Kidney epithelial cell (primary cell): ENCODE measurements at regions not wholly inside any gene's neighbourhood (a gene's known extent, or its start where the extent isn't known, plus 50 kb on each side); places are given as distances from the start of the nearest gene placed in this dataset.

ENCODE experiments used
- DNase-seq: peaks from one replicate; pipeline ENCODE4 v3.0.0-alpha.2; 2010; ENCODE audit warnings: low read depth
- H3K27me3 ChIP-seq: 2 replicates; pipeline ENCODE4 v1.6.0; 2011; ENCODE audit warnings: low read length; ENCODE audit not compliant: control insufficient read depth, insufficient read depth
- H3K36me3 ChIP-seq: 2 replicates; pipeline ENCODE4 v1.5.1; 2011; ENCODE audit warnings: low read length; ENCODE audit not compliant: control insufficient read depth, insufficient read depth
- H3K4me3 ChIP-seq: 2 replicates; pipeline ENCODE4 v1.5.1; 2011; ENCODE audit warnings: low read depth, mild to moderate bottlenecking, control low read depth, low read length
- CTCF ChIP-seq: IDR thresholded peaks from 2 replicates; pipeline ENCODE4 v1.5.1; 2011; ENCODE audit warnings: mild to moderate bottlenecking, moderate library complexity, low read length, control low read depth, inconsistent platforms; ENCODE audit not compliant: insufficient read depth, poor library complexity, severe bottlenecking

- TF ChIP-seq CTCF: no peak
- no peak for DNase-seq
- Histone ChIP-seq H3K36me3 (no peaks in the 10 kb centered on the region), H3K27me3 (no peaks in the 10 kb centered on the region), H3K4me3 (no peak overlapping the region)
These were observed 371.6 kb downstream of the DOK5 start for GRCh38 chr20:54846948-54847347.

- Histone ChIP-seq H3K36me3 (no peaks in the 10 kb centered on the region), H3K27me3 (no peaks in the 10 kb centered on the region), H3K4me3 (no peak overlapping the region)
- DNase-seq: no peak
- no peak for TF ChIP-seq CTCF
These were observed 369.0 kb downstream of the DOK5 start for GRCh38 chr20:54844346-54844745.

- no peak overlapping the region for H3K4me3 ChIP-seq
- TF ChIP-seq CTCF: no peak
- H3K36me3 ChIP-seq: no peaks in the 10 kb centered on the region
- no peaks in the 10 kb centered on the region for H3K27me3 ChIP-seq
- DNase-seq: no peak
These were observed 368.5 kb downstream of the DOK5 start for GRCh38 chr20:54843865-54844264.

GRCh38 chr20:54843431-54843830 is 368.0 kb downstream of the DOK5 start:
- Histone ChIP-seq H3K36me3 (no peaks in the 10 kb centered on the region), H3K4me3 (no peak overlapping the region), H3K27me3 (no peaks in the 10 kb centered on the region)
- no peak for DNase-seq
- no peak for TF ChIP-seq CTCF

GRCh38 chr20:54839224-54839623 is 363.8 kb downstream of the DOK5 start:
- Histone ChIP-seq H3K4me3 (no peak overlapping the region), H3K36me3 (no peaks in the 10 kb centered on the region), H3K27me3 (no peaks in the 10 kb centered on the region)
- DNase-seq: no peak
- no peak for TF ChIP-seq CTCF

- no peaks in the 10 kb centered on the region for H3K27me3 ChIP-seq
- H3K36me3 ChIP-seq: no peaks in the 10 kb centered on the region
- no peak for TF ChIP-seq CTCF
- DNase-seq: no peak
- no peak overlapping the region for H3K4me3 ChIP-seq
These were observed 361.8 kb downstream of the DOK5 start for GRCh38 chr20:54837226-54837625.
